ENCODE measurements at regions not wholly inside any gene's neighbourhood (a gene's known extent, or its start where the extent isn't known, plus 50 kb on each side); places are given as distances from the start of the nearest gene placed in this dataset.

- Histone ChIP-seq H3K9ac (no peak overlapping the region), H3K4me3 (ENCODE audit: low read depth in 2 of 2, low read length in 1 of 2) (no peak overlapping the region), H3K27ac (ENCODE audit: low read depth in 2 of 2, low read length in 1 of 2) (no peak overlapping the region), H2AFZ (ENCODE audit: low read depth) (no peak overlapping the region), H3K4me2 (no peak overlapping the region), H3F3A (replicated peaks; ENCODE audit: insufficient read depth) (no peaks in the 10 kb centered on the region), H3K9me3 (no peaks in the 10 kb centered on the region), H3K36me3 (replicated peaks in 1 of 2; ENCODE audit: control insufficient read depth in 1 of 2, insufficient read depth in 2 of 2, low read length in 1 of 2) (no peaks in the 10 kb centered on the region), H3K4me1 (ENCODE audit: control insufficient read depth in 1 of 2, insufficient read depth in 2 of 2, low read depth in 1 of 2, low read length in 1 of 2) (no peaks in the 10 kb centered on the region), H3K27me3 (ENCODE audit: insufficient read depth) (no peaks in the 10 kb centered on the region; the same call in 1 of the 2 replicates), H4K20me1 (ENCODE audit: insufficient read depth) (no peaks in the 10 kb centered on the region), H3K79me2 (ENCODE audit: insufficient read depth) (no peaks in the 10 kb centered on the region), H3K9me2 (no peaks in the 10 kb centered on the region)
- ChIA-PET POLR2A (no interaction called here), CTCF (interaction anchor here (0.8 kb wide), 1 partner anchor 47 kb away, joined by 3 read pairs; no protein-coding TSS in a partner anchor)
- TF ChIP-seq FOSL2 (IDR thresholded peaks at IDR 0.05; ENCODE audit: borderline replicate concordance, low read depth) (no peak), RXRA (IDR thresholded peaks at IDR 0.05; ENCODE audit: borderline replicate concordance, low read depth) (no peak), CTCF (IDR thresholded peaks at IDR 0.05) (no peak), YY1 (IDR thresholded peaks at IDR 0.05; ENCODE audit: low read depth) (no peak), TEAD4 (IDR thresholded peaks at IDR 0.05; ENCODE audit: borderline replicate concordance, insufficient read depth) (no peak)
- no peak for DNase-seq
- WGBS (ENCODE audit: low lambda C conversion rate), result 10% methylated on average over 6 of the region's 6 CpGs
Observed at GRCh38 chr14:53716578-53716977, 240.0 kb downstream of the BMP4 start.

- ChIA-PET POLR2A (no interaction called here), CTCF (no interaction called here)
- Histone ChIP-seq H3K4me2 (no peak overlapping the region), H3K9me2 (no peaks in the 10 kb centered on the region), H3K4me3 (ENCODE audit: low read depth in 2 of 2, low read length in 1 of 2) (no peak overlapping the region), H3K4me1 (ENCODE audit: control insufficient read depth in 1 of 2, insufficient read depth in 2 of 2, low read depth in 1 of 2, low read length in 1 of 2) (no peaks in the 10 kb centered on the region), H3K79me2 (ENCODE audit: insufficient read depth) (no peaks in the 10 kb centered on the region), H3K27me3 (ENCODE audit: insufficient read depth) (no peaks in the 10 kb centered on the region; the same call in 1 of the 2 replicates), H3K27ac (ENCODE audit: low read depth in 2 of 2, low read length in 1 of 2) (no peak overlapping the region), H3K36me3 (replicated peaks in 1 of 2; ENCODE audit: control insufficient read depth in 1 of 2, insufficient read depth in 2 of 2, low read length in 1 of 2) (no peaks in the 10 kb centered on the region), H3K9ac (no peak overlapping the region), H3K9me3 (no peaks in the 10 kb centered on the region), H3F3A (replicated peaks; ENCODE audit: insufficient read depth) (no peaks in the 10 kb centered on the region), H2AFZ (ENCODE audit: low read depth) (no peak overlapping the region), H4K20me1 (ENCODE audit: insufficient read depth) (no peaks in the 10 kb centered on the region)
- WGBS (ENCODE audit: low lambda C conversion rate), result 1% methylated on average over 3 of the region's 3 CpGs
- DNase-seq, result no peak
- TF ChIP-seq RFX5 (IDR thresholded peaks at IDR 0.05; ENCODE audit: low read length) (no peak), GATA2 (CRISPR knock-in tag; IDR thresholded peaks at IDR 0.05) (no peak)
Observed at GRCh38 chr14:53715193-53715721, 241.4 kb downstream of the BMP4 start.

GRCh38 chr14:53714495-53715192 is 242.0 kb downstream of the BMP4 start:
- H3K27ac ChIP-seq (ENCODE audit: low read depth in 2 of 2, low read length in 1 of 2), result no peak overlapping the region
- no peaks in the 10 kb centered on the region; the same call in 1 of the 2 replicates for H3K27me3 ChIP-seq (ENCODE audit: insufficient read depth)
- no peaks in the 10 kb centered on the region for H3K36me3 ChIP-seq (replicated peaks in 1 of 2; ENCODE audit: control insufficient read depth in 1 of 2, insufficient read depth in 2 of 2, low read length in 1 of 2)
- no peak overlapping the region for H2AFZ ChIP-seq (ENCODE audit: low read depth)
- no peaks in the 10 kb centered on the region for H3K4me1 ChIP-seq (ENCODE audit: control insufficient read depth in 1 of 2, insufficient read depth in 2 of 2, low read depth in 1 of 2, low read length in 1 of 2)
- no peaks in the 10 kb centered on the region for H3K79me2 ChIP-seq (ENCODE audit: insufficient read depth)
- no peak overlapping the region for H3K4me2 ChIP-seq
- POLR2A ChIA-PET, result no interaction called here
- 3% methylated on average over 5 of the region's 5 CpGs for WGBS (ENCODE audit: low lambda C conversion rate)
- H4K20me1 ChIP-seq (ENCODE audit: insufficient read depth), result no peaks in the 10 kb centered on the region
- H3K4me3 ChIP-seq (ENCODE audit: low read depth in 2 of 2, low read length in 1 of 2), result no peak overlapping the region
- no peaks in the 10 kb centered on the region for H3K9me2 ChIP-seq
- H3F3A ChIP-seq (replicated peaks; ENCODE audit: insufficient read depth), result no peaks in the 10 kb centered on the region
- H3K9ac ChIP-seq, result no peak overlapping the region
- no peaks in the 10 kb centered on the region for H3K9me3 ChIP-seq
- no peak for DNase-seq
- CTCF ChIA-PET, result interaction anchor here (0.9 kb wide), 1 partner anchor 12 kb away, joined by 3 read pairs; no protein-coding TSS in a partner anchor
- TF ChIP-seq EZH2phosphoT487 (IDR thresholded peaks at IDR 0.05; ENCODE audit: borderline replicate concordance, low read depth) (no peak), ZBTB33 (IDR thresholded peaks at IDR 0.05; ENCODE audit: borderline replicate concordance, low read depth) (no peak), RAD21 (IDR thresholded peaks at IDR 0.05; ENCODE audit: low read length) (no peak), ELF1 (IDR thresholded peaks at IDR 0.05) (no peak), MAX (IDR thresholded peaks at IDR 0.05; ENCODE audit: low read depth) (no peak), CTCF (IDR thresholded peaks at IDR 0.05) (no peak), FOXM1 (IDR thresholded peaks at IDR 0.05; ENCODE audit: low read depth) (no peak)
